ENCODE measurements at regions not wholly inside any gene's neighbourhood (a gene's known extent, or its start where the extent isn't known, plus 50 kb on each side); places are given as distances from the start of the nearest gene placed in this dataset.

DNA sequence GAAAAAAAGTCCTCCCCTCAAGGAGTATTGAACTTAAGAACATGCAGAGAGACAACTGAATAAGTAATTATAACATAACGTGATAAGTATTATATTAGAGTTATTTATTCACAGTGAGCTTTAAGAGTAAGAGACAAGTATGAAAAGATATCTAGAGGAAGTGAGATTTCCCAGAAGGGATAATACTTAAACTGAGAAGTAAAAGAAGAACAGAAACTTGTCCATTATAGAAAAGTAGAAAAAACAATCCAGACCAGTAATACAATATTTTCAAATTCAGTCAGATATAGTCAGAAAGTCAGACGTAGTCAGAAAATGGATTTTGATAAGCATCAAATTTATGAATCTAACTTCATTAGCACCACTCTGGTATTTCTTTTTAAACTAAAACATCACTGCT, 613.0 kb upstream of the CCNG1 start:
- no peaks in the 10 kb centered on the region for H3K36me3 ChIP-seq
- no peak for DNase-seq (ENCODE audit: low spot score)
- no peaks in the 10 kb centered on the region for H3K27me3 ChIP-seq
- H3K4me3 ChIP-seq, result no peak overlapping the region
- TF ChIP-seq, protein P1, sequence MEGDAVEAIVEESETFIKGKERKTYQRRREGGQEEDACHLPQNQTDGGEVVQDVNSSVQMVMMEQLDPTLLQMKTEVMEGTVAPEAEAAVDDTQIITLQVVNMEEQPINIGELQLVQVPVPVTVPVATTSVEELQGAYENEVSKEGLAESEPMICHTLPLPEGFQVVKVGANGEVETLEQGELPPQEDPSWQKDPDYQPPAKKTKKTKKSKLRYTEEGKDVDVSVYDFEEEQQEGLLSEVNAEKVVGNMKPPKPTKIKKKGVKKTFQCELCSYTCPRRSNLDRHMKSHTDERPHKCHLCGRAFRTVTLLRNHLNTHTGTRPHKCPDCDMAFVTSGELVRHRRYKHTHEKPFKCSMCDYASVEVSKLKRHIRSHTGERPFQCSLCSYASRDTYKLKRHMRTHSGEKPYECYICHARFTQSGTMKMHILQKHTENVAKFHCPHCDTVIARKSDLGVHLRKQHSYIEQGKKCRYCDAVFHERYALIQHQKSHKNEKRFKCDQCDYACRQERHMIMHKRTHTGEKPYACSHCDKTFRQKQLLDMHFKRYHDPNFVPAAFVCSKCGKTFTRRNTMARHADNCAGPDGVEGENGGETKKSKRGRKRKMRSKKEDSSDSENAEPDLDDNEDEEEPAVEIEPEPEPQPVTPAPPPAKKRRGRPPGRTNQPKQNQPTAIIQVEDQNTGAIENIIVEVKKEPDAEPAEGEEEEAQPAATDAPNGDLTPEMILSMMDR (IDR thresholded peaks at IDR 0.05), result no peak
- H3K27ac ChIP-seq, result no peak overlapping the region
- H3K9me3 ChIP-seq, result no peaks in the 10 kb centered on the region
- H3K4me1 ChIP-seq, result no peaks in the 10 kb centered on the region

GRCh38 chr5:162837155-162837554, 600.2 kb upstream of the CCNG1 start:
- H3K4me3 ChIP-seq, result no peak overlapping the region
- no peaks in the 10 kb centered on the region for H3K27me3 ChIP-seq
- H3K27ac ChIP-seq, result no peak overlapping the region
- DNase-seq (ENCODE audit: low spot score), result no peak
- H3K4me1 ChIP-seq, result no peaks in the 10 kb centered on the region
- TF ChIP-seq, protein P1 (IDR thresholded peaks at IDR 0.05), result no peak
- no peaks in the 10 kb centered on the region for H3K36me3 ChIP-seq
- no peaks in the 10 kb centered on the region for H3K9me3 ChIP-seq

DNA sequence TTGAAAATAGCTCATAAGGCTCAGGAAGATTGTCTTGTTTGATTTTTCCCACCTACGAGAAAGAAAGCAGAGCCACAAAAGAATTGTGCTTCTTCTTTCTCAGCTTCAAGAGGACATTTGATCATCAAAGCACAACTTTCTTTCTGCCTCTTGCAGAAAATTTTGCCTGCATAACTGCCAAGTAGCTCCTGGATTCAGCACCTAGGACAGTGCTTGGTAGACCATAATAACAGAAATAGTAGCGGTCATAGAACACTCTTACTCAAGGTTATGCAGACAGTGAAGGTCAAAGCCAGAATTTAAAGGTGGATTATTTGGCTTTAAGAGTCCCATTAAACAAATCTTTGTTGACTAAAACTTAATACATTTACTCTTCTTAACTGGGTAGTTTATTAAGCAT, 594.7 kb upstream of the CCNG1 start:
- no peak overlapping the region for H3K4me3 ChIP-seq
- H3K4me1 ChIP-seq, result no peaks in the 10 kb centered on the region
- H3K27me3 ChIP-seq, result no peaks in the 10 kb centered on the region
- no peak overlapping the region for H3K27ac ChIP-seq
- DNase-seq (ENCODE audit: low spot score), result no peak
- TF ChIP-seq, protein P1 (IDR thresholded peaks at IDR 0.05), result no peak
- no peaks in the 10 kb centered on the region for H3K36me3 ChIP-seq
- no peaks in the 10 kb centered on the region for H3K9me3 ChIP-seq

- no peaks in the 10 kb centered on the region for H3K36me3 ChIP-seq
- TF ChIP-seq, protein P1 (IDR thresholded peaks at IDR 0.05), result no peak
- no peaks in the 10 kb centered on the region for H3K27me3 ChIP-seq
- no peaks in the 10 kb centered on the region for H3K9me3 ChIP-seq
- no peak overlapping the region for H3K4me3 ChIP-seq
- no peak overlapping the region for H3K27ac ChIP-seq
- no peaks in the 10 kb centered on the region for H3K4me1 ChIP-seq
- no peak for DNase-seq (ENCODE audit: low spot score)
Observed at GRCh38 chr5:162852134-162852533, 585.3 kb upstream of the CCNG1 start.

- DNase-seq (ENCODE audit: low spot score), result no peak
- Histone ChIP-seq H3K4me3 (no peak overlapping the region), H3K4me1 (no peaks in the 10 kb centered on the region), H3K27me3 (no peaks in the 10 kb centered on the region), H3K9me3 (peaks cover 0 to 24% of the 10 kb centered on the region in 2 donors), H3K36me3 (no peaks in the 10 kb centered on the region), H3K27ac (no peak overlapping the region)
- TF ChIP-seq, protein P1 (IDR thresholded peaks at IDR 0.05), result no peak
Observed at GRCh38 chr5:162858770-162859169, 578.6 kb upstream of the CCNG1 start.

- Histone ChIP-seq H3K27ac (no peak overlapping the region), H3K36me3 (no peaks in the 10 kb centered on the region), H3K27me3 (no peaks in the 10 kb centered on the region), H3K9me3 (peaks cover 0 to 11% of the 10 kb centered on the region in 2 donors), H3K4me3 (no peak overlapping the region), H3K4me1 (no peaks in the 10 kb centered on the region)
- TF ChIP-seq, protein P1 (IDR thresholded peaks at IDR 0.05), result no peak
- DNase-seq (ENCODE audit: low spot score), result no peak
Observed at GRCh38 chr5:162870966-162871365, 566.4 kb upstream of the CCNG1 start.
